ENCODE measurements at regions not wholly inside any gene's neighbourhood (a gene's known extent, or its start where the extent isn't known, plus 50 kb on each side); places are given as distances from the start of the nearest gene placed in this dataset.
"Not testable (repeated sequence)": the region's sequence is repeated elsewhere in the genome, so short reads cannot be mapped to it uniquely, and the experiment has no call there.

GRCh38 chr7:26932616-26933015, 68.2 kb upstream of the SKAP2 start:
- POLR2A ChIA-PET; H3K4me1 ChIP-seq (ENCODE audit: control insufficient read depth, insufficient read depth, low read length); CTCF ChIA-PET; H3K4me3 ChIP-seq (ENCODE audit: low read depth, low read length); H3K9me3 ChIP-seq (ENCODE audit: control insufficient read depth, insufficient read depth, low read depth, low read length); H3K27ac ChIP-seq (ENCODE audit: extremely low read depth, low read depth, low read length); H3K36me3 ChIP-seq (ENCODE audit: control insufficient read depth in 2 of 2, insufficient read depth in 1 of 2, low read length in 2 of 2): not testable (repeated sequence)

- Histone ChIP-seq H3K27ac (ENCODE audit: extremely low read depth, low read depth, low read length) (no peak overlapping the region), H3K36me3 (ENCODE audit: control insufficient read depth in 2 of 2, insufficient read depth in 1 of 2, low read length in 2 of 2) (no peaks in the 10 kb centered on the region), H3K4me3 (ENCODE audit: low read depth, low read length) (no peak overlapping the region), H3K9me3 (ENCODE audit: control insufficient read depth, insufficient read depth, low read depth, low read length) (no peaks in the 10 kb centered on the region), H3K4me1 (ENCODE audit: control insufficient read depth, insufficient read depth, low read length) (no peaks in the 10 kb centered on the region)
- ChIA-PET CTCF (no interaction called here), POLR2A (no interaction called here)
- TF ChIP-seq EGR2 (tag by site-specific recombination; IDR thresholded peaks at IDR 0.05; ENCODE audit: low read depth), result no peak
- TF ChIP-seq ZBTB7A (tag by site-specific recombination; IDR thresholded peaks at IDR 0.05; ENCODE audit: low read depth), result no peak
- TF ChIP-seq ZFP3 (tag by site-specific recombination; IDR thresholded peaks at IDR 0.05; ENCODE audit: low read depth), result no peak
- TF ChIP-seq ZNF529 (tag by site-specific recombination; IDR thresholded peaks at IDR 0.05; ENCODE audit: insufficient replicate concordance), result no peak
- TF ChIP-seq ZNF843 (tag by site-specific recombination; IDR thresholded peaks at IDR 0.05), result no peak
- no peak for TF ChIP-seq ZNF560 (tag by site-specific recombination; IDR thresholded peaks at IDR 0.05; ENCODE audit: borderline replicate concordance)
- no peak for TF ChIP-seq MYNN (tag by site-specific recombination; IDR thresholded peaks at IDR 0.05; ENCODE audit: borderline replicate concordance)
- TF ChIP-seq ZNF768 (tag by site-specific recombination; IDR thresholded peaks at IDR 0.05), result no peak
- TF ChIP-seq ATF2 (tag by site-specific recombination; IDR thresholded peaks at IDR 0.05; ENCODE audit: low read depth), result no peak
- no peak for TF ChIP-seq ZNF624 (tag by site-specific recombination; IDR thresholded peaks at IDR 0.05)
- TF ChIP-seq ZNF184 (tag by site-specific recombination; IDR thresholded peaks at IDR 0.05), result no peak
- TF ChIP-seq ZNF501 (tag by site-specific recombination; IDR thresholded peaks at IDR 0.05), result no peak
- no peak for TF ChIP-seq RBAK (tag by site-specific recombination; IDR thresholded peaks at IDR 0.05)
- TF ChIP-seq ZNF623 (tag by site-specific recombination; IDR thresholded peaks at IDR 0.05), result no peak
- TF ChIP-seq ZNF670 (tag by site-specific recombination; IDR thresholded peaks at IDR 0.05; ENCODE audit: low read depth), result no peak
- TF ChIP-seq ZBTB11 (tag by site-specific recombination; conservative IDR thresholded peaks at IDR 0.05; ENCODE audit: low read depth), result no peak
- TF ChIP-seq ZNF416 (tag by site-specific recombination; IDR thresholded peaks at IDR 0.05), result no peak
- no peak for TF ChIP-seq GFI1B (tag by site-specific recombination; IDR thresholded peaks at IDR 0.05)
- no peak for TF ChIP-seq BCL11A (tag by site-specific recombination; IDR thresholded peaks at IDR 0.05; ENCODE audit: low read depth)
These were observed 66.5 kb upstream of the SKAP2 start for GRCh38 chr7:26930845-26931244.

- Histone ChIP-seq H3K9me3 (ENCODE audit: control insufficient read depth, insufficient read depth, low read depth, low read length) (no peaks in the 10 kb centered on the region), H3K4me1 (ENCODE audit: control insufficient read depth, insufficient read depth, low read length) (no peaks in the 10 kb centered on the region), H3K27ac (ENCODE audit: extremely low read depth, low read depth, low read length) (no peak overlapping the region), H3K4me3 (ENCODE audit: low read depth, low read length) (no peak overlapping the region), H3K36me3 (ENCODE audit: control insufficient read depth in 2 of 2, insufficient read depth in 1 of 2, low read length in 2 of 2) (no peaks in the 10 kb centered on the region)
- POLR2A ChIA-PET, result no interaction called here
- TF ChIP-seq BCL11A (tag by site-specific recombination; IDR thresholded peaks at IDR 0.05; ENCODE audit: low read depth) (no peak), ZNF114 (tag by site-specific recombination; IDR thresholded peaks at IDR 0.05) (no peak), ZNF707 (tag by site-specific recombination; IDR thresholded peaks at IDR 0.05) (no peak), ATF2 (tag by site-specific recombination; IDR thresholded peaks at IDR 0.05; ENCODE audit: low read depth) (no peak), ZBTB44 (tag by site-specific recombination; IDR thresholded peaks at IDR 0.05) (no peak)
- CTCF ChIA-PET, result no interaction called here
These were observed 65.8 kb upstream of the SKAP2 start for GRCh38 chr7:26930201-26930600.

Measured in HEK293 (cell line).